ENCODE measurements at regions not wholly inside any gene's neighbourhood (a gene's known extent, or its start where the extent isn't known, plus 50 kb on each side); places are given as distances from the start of the nearest gene placed in this dataset.
"Not testable (repeated sequence)": the region's sequence is repeated elsewhere in the genome, so short reads cannot be mapped to it uniquely, and the experiment has no call there.

DNA sequence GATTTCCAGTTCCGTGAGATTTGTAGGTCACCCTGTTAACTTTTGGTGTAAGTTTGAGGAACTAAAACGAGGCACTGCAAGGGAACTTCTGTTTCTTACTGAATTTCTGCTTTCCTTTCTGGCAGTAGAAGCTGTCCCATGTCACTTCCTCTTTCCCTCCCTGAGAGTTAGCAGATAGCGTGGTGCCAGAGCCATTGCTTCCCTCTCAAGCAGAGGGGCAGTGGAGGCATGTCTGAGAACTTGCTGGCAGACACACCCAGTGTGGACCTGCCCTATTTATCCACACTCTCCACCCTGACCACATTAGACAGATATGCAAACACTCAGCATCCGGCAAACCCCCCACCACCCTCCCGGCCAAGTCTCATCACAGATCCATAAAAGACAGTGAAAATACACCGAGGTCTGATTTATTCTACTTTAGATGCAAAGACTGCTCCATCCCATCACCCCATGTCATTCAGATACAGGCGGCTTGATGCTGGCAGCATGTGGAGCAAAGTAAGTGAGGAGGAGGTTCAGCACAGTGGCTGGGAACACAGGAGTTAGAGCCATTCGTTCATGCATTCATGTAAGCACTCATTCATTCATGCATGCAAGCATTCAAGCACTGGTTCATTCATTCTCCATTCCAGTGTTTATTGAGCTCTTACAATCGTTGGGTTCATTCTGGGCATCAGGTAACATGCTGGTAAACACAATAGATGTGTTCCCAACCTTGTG, 324.7 kb downstream of the SHQ1 start:
- no peak for DNase-seq

DNA sequence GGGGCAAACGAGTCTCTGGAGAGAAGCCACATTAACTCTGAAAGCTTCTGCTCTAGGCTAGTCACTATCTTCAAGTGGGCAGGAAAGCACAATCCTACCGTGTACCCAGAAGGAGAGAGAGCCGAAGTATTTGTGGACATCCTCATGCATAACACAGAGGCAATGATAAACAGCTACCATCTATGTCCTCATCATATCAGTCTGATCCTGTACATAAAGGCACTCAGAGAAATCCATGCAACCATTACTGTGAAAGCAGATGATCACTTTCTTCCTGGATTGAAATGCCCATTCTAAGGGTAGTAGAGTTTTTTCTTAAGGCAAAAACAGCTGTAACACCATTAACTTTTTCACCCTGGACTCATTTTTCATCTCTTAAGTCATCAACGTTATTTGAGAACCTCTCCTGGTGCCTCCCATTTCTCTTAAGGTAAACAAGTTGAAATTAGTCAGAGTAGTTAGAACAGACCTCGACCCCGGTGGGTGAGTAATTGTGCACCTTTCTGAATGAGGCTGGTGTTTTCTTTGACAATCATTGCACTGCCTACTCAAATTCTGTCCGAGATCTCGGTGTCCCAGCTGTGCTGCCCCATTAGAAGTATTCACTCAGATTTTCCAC, 327.4 kb downstream of the SHQ1 start:
- peak; percentile 81 for DNase-seq

DNA sequence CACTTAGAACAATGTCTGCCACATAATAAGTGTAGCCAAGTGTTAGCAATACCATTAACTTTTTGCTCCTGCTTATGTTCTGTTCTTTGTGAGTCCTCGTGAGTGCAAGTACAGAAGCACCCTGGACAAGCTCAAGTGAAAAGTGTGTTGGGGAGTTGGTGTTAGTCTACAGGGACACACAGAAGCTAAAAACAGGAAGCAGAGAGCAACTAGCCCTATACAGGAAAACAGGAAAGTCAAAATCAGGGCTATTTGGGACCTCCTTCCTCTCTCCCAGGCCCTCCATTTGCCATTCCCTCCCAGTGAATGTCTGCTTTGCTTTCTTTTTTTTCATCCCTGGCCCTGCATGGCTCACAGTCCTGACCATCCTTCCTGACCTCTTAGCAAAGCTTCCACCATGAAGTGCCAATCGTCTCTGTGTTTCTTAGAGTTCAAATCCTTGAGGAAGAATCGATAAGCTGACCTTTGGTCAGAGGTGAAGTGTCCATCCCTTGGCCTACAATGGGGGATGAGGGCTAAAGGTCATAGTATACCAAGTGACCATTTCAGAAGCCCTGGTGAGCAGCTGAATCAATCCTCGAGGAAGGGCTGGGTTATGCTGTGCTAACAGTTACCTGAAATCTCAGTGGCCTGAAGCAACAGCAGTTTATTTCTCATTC, 328.2 kb downstream of the SHQ1 start:
- DNase-seq, result no peak

DNA sequence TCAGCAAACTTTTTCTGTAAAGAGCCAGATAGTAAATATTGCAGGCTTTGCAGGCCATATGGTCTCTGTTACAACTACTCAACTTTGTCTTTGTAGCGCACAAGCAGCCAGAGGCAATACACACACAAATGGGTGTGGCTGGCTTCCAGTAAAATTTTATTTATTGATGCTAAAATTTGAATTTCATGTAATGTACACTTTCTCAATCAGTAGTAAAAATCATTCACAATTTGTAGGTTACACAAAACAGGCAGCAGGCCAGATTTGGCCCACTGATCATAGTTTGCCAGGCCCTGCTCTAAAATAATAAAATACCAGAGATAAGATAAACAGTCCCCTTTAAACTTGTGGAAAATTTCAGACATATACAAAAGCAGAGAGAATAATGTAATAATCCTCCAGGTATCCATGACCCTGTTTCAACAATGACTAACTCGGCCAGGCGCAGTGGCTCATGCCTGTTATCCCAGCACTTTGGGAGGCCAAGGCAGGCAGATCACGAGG, 330.3 kb downstream of the SHQ1 start:
- no peak for DNase-seq

DNA sequence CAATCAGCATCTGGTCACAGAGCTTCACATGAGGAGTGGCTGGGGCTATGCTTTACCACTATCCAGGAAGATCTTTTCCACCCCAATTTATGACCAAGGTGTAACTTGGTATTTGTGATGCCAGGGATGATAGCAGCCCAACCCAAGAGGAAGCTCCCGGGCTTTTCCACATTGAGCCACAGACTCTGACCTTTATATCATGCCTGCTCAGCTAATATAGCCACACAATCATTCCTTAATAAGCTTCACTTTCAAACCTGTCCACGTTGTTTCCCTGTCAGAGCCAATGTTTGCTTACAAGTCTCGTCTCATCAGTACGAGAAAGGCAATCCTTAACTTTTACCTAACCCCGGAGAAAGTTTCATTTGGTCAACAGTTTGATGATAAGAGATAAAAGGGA, 330.9 kb downstream of the SHQ1 start:
- no peak for DNase-seq

DNA sequence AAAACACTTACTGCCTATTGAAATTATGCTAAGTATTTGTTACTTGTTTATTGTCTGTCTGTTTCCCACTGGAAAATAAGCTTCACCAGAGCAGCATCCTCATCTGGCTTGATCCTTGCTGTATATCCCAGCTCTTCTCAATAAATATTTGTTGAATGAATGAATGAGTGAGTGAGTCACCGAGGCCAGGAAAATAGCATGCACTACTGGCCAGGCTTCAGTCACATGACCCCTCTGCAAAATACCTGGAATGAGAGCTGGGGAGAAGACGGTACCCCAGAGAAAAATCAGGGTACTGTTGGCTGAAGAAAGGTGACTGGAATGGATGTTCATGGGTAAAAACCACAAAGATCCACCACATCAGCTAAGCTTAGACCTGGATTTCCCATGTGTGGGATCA, 331.9 kb downstream of the SHQ1 start:
- no peak for DNase-seq

DNA sequence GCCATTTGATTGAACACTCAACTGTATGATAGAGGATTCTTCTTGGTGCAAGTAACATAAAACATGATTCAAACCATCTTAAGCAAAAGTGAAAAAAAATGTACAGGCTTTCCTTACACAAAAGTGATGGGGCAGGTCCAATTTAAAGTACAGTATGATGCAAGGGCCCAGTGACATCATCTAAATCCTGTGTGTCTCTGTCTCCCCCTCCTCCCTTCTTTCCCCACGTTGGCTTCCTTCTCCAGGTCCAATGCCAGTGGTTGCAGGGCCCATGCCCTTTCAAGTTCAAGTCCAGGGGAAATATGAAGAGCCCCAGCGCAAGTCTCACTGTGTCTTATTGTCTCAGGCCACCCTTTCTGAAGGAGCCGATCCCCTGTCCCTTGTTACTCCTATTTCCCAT, 332.3 kb downstream of the SHQ1 start:
- DNase-seq, result no peak

DNA sequence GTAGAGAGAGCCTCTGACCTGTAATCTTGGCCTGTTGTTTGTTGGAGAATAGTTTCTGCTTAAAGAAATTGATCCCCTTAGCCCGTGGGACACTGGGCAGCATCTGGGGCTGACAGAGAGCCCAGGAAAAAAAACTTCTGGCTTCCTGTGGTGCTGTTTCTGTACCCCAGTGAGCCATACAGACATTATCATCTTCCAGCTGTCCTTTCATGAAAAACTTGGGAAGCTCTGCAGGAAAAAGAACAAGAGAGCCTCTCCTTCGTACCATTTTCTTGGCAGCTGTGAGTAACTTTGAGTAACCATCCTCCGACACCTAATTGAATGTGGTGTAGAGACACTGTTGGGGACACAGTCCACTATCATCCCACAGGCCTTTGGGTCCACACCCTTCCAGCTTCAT, 333.0 kb downstream of the SHQ1 start:
- no peak for DNase-seq

DNA sequence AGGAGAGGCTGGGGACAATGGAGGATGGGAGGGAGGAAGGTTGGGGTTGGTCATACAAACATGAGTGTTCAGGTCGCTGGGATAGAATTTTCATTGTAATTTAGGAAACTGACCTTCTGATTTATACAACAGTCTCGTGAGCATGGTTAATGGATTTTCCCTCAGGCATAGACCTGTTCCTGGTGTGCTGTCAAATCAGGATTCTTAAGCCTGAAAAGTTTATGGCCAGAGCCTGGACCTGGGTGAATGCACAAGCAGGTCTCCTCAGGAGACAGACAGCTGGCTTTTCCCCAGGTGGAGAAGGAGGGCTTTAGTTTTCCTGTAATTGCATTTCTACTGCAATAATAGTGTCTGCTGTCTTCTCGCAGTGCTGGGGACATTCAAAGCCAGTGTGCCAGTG, 338.0 kb downstream of the SHQ1 start:
- no peak for DNase-seq

DNA sequence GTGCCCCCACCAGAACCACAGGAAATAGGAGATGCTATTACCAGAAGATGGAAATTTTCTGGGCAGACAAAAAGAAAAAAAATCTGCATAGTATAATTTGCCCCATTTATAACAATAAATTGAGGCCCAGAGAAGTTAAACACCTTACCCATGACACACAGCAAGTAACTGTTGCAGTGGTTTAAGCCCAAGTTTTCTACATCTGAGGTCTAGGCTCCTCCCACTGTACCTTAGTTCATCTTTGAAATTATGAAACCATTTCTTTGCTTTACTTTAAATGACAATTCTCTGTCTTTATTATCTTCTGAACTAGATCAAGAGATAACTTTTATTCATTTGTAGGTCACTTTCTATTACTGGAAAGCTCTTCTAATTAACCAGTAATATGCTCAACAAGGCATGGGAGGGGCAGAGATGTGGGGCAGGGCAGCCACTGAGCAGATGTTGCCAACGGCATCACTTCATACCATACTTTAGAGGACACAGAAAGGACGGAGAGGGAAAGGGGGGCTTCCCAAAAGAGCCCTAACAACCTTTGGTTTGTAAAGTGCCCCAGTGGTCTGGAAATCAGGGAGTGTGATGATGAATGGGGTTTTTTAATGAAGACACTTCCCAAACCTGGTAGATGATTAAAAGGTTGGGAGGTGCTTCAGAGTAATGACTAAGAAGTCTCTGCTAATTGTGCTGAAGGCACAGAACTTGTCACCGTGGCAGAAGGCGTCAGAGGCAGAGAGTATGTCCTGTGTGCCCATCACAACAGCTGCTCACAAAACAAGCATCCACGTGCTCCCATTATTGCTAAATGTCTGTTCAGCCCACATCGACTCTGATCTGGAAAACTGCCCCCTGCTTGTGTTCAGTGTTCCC, 342.5 kb downstream of the SHQ1 start:
- DNase-seq, result no peak

DNA sequence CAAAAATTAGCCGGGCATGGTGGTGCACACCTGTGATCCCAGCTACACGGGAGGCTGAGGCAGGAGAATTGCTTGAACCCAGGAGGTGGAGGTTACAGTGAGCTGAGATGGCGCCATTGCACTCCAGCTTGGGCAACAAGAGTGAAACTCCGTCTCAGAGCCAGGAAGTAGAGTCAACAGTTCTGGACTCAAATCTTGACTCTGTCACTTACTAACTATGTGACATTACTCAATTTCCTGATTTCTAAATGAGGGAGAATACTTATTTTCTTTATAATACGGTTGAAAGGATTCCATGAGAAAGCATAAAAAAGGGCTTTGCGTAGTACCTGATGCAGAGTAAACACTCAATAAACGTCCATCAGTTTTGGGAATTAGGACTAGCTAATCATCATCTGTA, 350.7 kb downstream of the SHQ1 start:
- not testable (repeated sequence) for DNase-seq

DNA sequence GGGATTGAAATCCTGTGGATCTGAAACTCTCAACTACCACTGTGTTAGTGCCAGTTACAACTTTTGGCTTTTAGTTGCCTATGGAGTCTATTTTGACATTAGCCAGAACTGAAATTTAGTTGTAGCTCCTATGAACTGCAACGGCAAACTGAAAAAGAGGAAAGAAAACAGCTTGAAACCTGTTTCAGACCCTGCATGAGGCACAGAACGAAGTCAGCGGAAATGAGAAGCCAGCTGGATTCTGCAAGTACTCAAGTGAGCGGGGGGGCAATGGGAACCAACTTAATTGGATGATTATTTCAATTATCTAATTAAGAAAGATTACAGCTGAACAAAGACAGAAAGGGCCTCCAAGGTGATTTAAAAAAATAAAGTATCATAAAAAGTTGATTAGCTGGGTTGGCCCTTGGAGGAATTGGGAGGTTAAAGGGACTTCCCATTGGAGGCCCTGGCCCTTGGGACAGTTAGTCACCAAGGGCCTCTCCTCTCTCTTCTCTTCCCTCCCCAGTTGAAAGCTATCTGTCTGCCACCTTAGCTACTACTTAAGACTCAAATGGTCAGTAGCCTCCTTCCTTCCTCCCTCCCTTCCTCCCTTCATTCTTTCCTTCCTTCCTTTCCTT, 352.1 kb downstream of the SHQ1 start:
- no peak for DNase-seq

DNA sequence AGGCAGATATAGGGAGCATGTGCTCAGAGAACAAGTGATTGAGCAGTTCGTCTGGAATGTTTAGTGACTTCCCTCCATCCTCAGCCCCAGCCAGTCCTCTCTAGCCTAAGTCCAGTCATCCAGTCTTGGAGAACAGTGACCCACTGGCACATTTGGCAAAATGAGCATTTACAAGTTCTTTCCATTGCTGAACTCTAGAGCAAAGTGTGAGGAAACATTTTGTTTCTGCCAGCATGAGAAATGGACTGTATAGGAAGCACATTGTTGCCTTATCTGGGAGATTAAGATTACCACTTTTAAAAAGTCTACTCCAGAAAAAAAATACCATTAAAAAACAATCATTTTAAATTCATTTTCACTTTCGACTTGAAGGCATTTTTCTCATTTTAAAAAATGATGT, 353.6 kb downstream of the SHQ1 start:
- no peak for DNase-seq

DNA sequence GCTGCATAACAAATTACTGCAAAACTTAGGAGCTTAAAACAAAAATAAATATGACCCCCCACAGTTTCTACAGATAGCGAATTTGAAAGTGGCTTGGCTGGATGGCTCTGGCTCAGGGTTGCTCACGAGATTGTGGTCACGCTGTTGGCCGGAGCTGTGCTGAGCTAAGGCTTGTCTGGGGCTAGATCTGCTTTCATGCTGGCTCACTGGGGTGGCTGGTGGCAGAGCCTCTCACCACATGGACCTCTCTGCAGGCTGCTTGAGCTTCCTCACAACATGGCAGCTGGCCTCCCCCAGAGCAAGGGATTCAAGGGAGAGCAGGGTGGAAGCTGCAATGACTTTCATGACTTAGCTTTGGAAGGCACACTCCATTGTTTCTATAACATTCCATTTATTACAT, 354.1 kb downstream of the SHQ1 start:
- no peak for DNase-seq

DNA sequence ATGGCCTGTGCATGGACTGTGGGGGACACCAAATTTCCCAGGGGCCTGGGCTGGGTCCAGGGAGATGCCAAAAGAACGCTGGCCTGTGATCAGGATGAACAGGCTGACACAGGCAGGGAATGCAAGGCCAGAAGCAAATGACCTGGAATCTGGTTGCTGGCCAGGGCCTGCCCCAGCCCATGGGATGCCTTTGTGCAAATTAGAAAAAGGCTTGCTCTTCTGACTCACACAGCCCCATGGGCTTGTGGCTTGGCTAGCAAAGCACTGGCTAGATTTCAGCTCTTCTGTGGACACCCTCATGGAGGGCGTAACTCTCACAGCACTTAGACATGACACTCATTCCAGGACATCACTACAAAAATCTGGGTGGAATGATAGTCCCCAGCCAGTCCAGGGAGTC, 356.0 kb downstream of the SHQ1 start:
- DNase-seq, result no peak

DNA sequence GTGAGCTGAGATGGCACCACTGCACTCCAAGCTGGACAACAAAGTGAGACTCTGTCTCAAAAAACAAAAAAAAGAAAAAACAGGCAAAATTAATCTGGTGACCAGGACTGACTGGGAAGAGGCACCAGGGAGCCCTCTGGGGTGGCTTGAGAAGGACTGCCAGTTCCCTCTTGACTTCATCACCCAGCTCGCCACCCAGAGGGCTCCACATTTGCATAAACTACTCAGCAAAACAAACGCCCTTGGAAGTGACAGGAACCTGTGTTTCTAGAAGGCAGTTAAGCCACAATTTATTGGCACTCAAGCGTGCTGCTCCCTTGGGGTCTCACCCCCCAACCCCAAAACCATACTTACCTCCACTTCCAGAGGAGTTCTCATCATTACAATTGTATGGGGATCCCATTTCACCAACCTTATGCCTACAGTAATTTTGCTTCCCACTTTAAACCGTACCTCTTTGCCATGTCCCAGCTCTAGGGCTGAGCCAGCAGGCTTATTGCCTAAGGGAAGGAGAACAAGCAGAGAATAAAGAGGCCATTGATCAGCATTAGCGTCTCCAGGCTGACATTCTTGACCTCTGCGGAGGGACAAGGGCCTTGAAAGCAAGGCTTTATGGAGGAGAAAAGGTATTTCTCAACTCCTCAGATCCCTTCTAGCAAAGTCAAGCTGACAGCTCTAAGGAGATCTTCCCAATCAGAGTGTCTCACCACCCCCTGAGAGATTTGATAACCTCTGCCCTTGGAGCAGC, 357.4 kb downstream of the SHQ1 start:
- DNase-seq, result no peak

DNA sequence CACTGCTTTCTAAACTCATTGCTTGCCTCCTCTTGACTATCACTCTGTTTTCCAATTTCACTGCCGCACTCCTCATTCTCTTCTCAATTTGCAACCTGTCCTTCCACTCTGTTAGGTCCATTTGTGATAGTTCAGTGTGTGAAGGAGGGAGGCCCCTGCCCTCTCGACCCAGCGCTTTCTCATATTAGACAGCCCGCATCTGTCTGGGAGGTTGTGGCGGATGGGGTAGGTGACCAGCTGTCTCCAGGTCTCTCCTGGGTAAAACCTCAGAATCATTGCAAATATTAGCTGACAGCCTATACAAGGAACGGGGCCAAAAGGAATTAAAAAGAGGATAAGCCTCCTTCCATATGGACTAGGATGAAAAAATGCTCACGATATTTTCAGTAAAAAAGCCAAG, 358.3 kb downstream of the SHQ1 start:
- no peak for DNase-seq

DNA sequence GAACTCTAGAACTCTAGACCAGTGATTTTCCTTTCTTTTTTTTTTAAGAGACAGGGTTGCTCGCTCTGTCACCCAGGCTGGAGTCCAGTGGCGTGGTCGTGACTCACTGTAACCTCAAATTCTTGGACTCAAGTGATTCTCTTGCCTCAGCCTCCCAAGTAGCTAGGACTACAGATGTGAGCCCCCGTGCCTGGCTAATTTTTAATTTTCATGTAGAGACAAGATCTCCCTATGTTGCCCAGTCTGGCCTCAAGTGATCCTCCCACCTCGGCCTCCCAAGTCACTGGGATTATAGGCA, 359.6 kb downstream of the SHQ1 start:
- DNase-seq, result no peak

DNA sequence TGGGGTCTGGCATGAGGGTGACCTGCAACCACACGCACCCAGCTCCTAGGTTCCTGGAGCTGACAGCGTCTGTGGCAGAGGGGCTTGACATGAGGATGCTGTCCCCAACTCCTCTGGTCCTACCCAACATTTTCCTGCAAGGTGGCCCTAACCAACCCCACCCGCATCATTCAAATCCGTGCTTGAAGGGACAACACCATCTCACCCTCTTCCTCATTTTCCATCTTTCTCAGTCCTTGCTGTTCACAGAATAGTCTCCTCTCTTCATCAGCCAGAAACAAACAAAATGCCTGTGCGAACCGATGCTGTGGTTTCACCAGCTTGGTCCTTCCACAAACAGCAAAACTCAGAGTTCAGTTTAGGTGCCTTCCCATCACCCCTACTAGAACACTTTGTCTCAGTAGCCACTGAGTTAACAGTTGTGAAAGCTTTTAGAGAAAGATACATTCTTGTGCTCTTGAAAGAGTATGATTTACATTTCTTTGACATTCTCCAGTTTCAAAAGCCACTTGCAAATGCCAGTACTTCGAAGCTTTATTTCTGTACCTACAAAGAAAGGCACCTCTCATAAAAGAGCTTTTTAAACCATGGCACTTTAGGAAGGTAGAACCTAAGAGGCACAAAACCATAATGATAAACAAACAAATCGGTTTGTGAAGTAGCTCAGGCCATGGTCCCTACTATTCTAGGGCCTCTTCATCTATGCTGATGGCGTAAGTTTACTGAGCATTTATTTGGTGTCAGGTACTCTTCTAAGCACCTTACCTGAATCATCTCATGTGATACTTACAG, 360.1 kb downstream of the SHQ1 start:
- DNase-seq, result no peak

DNA sequence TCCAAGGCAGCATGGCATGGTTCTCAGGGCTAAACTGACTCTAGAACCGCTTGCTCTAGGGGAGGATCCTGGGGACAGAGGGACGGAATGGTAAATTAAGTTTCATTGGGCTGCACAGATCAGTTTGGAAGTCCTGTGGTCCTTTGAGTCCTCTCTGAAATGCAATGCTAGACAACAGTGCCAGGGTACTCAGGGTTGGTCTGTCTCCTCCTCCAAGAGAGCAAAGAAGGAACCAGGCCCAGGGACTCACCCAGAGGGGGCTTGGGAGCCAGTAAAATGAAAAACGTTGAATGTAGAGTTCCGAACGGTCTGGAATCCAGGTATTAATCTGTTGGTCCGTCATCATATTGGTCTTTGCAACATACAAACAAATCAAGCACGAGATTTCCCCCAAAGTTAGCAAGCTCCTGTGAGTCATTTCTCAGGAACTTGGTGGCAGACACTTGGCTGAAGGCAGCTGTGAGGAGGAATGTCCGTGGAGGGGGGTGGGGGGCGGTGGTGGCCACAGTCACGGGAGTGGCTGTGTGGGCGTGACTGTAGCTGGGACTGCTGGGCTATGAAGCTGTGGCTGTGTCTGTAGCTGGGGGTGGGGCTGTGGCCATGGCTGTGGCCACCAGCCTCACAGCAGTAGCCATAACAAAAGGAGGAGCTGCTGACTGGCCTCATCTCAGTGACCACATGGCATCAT, 361.0 kb downstream of the SHQ1 start:
- DNase-seq, result peak; percentile 79

DNA sequence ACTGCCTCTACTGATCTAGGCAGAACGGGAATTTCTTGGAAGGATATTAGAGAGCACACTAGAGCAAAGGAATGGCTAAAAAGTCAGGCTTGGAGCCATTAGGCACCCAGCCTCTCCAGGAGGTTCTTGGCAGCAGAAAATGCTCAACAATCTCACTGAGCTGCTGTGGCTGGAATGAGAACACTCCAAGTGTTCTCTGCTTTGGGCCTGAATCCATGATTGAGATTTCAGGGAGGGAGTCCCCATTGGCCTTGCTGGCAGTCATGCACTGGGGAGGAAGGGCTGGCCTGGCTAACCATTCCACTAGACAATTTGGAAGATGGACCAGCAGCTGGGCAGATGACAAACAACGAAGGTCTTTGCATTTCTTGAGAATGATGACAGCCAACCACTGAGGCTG, 362.6 kb downstream of the SHQ1 start:
- no peak for DNase-seq

All from stimulated activated CD4-positive, alpha-beta T cell treated with anti-CD3 and anti-CD28 coated beads, Interleukin-15, amount 100 ng/mL, for 24 hours (primary cell).